ENCODE measurements at regions not wholly inside any gene's neighbourhood (a gene's known extent, or its start where the extent isn't known, plus 50 kb on each side); places are given as distances from the start of the nearest gene placed in this dataset.

DNA sequence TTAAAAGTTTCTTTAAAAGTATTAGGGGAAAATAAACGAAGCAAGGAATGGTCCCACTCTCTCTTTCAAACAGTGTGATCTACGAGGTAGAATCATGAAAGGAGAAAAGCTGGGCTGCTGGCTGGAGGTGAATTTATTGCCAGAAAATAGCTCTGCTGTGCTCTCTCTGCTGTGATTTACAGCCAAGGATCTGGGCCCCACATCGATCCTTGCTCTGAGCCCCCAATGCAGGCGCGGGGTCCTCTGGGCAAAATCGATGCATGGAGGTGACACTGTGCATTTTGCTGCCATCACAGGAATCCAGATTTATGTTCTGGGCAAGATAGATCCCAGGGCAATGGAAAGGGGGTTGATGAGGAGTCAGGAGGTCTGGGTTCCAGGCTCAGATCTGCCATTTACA, 91.0 kb upstream of the GPR26 start:
- Mint-ChIP-seq H3K9me3 (ENCODE audit: low read depth) (no peaks in the 10 kb centered on the region), H3K36me3 (ENCODE audit: insufficient read depth) (no peaks in the 10 kb centered on the region), H3K4me3 (ENCODE audit: low read depth) (no peak overlapping the region), H3K4me1 (ENCODE audit: low read depth) (no peaks in the 10 kb centered on the region), H3K27ac (no peak overlapping the region), H3K27me3 (peaks cover 67% of the 10 kb centered on the region)
- no peak for DNase-seq (ENCODE audit: low spot score, unreplicated experiment)
- no peak for TF ChIP-seq CTCF (IDR thresholded peaks at IDR 0.05; ENCODE audit: unreplicated experiment)

- TF ChIP-seq CTCF (IDR thresholded peaks at IDR 0.05; ENCODE audit: unreplicated experiment), result no peak
- H3K4me1 Mint-ChIP-seq (ENCODE audit: low read depth), result no peaks in the 10 kb centered on the region
- H3K4me3 Mint-ChIP-seq (ENCODE audit: low read depth), result no peak overlapping the region
- no peaks in the 10 kb centered on the region for H3K9me3 Mint-ChIP-seq (ENCODE audit: low read depth)
- peaks cover 74% of the 10 kb centered on the region for H3K27me3 Mint-ChIP-seq
- H3K36me3 Mint-ChIP-seq (ENCODE audit: insufficient read depth), result no peaks in the 10 kb centered on the region
- H3K27ac Mint-ChIP-seq, result no peak overlapping the region
- DNase-seq (ENCODE audit: low spot score, unreplicated experiment), result no peak
Observed at GRCh38 chr10:123576706-123577105, 89.4 kb upstream of the GPR26 start.

DNA sequence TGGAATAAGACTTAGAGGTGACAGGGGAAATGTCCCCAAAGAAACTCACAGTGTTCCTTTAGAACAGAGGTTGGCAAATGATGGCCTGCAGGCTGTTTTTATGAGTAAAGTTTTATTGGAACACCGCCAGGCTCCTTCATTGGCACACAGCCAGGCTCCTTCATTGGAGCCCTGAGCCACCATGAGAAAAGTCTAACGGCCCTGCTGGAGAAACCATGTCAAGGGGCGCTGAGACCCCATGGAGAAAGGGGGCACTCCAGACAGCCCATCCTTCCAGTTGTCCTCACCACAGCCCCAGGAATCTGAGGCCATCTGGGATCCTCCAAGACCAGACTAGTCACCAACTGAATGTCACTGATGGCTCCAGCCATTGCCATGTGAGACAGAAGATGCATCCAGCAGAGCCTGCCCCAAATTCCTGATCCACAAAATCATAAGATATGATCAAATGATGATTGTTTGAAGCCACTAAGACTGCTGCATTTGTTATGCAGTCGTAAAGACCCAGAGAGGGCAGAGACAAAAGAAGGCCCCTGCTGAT, 88.2 kb upstream of the GPR26 start:
- no peak overlapping the region for H3K27ac Mint-ChIP-seq
- no peaks in the 10 kb centered on the region for H3K36me3 Mint-ChIP-seq (ENCODE audit: insufficient read depth)
- H3K4me1 Mint-ChIP-seq (ENCODE audit: low read depth), result no peaks in the 10 kb centered on the region
- TF ChIP-seq CTCF (IDR thresholded peaks at IDR 0.05; ENCODE audit: unreplicated experiment), result no peak
- H3K27me3 Mint-ChIP-seq, result peaks cover 77% of the 10 kb centered on the region
- no peak overlapping the region for H3K4me3 Mint-ChIP-seq (ENCODE audit: low read depth)
- no peaks in the 10 kb centered on the region for H3K9me3 Mint-ChIP-seq (ENCODE audit: low read depth)
- no peak for DNase-seq (ENCODE audit: low spot score, unreplicated experiment)

GRCh38 chr10:123578721-123579120, 87.4 kb upstream of the GPR26 start:
- no peak overlapping the region for H3K27ac Mint-ChIP-seq
- no peaks in the 10 kb centered on the region for H3K36me3 Mint-ChIP-seq (ENCODE audit: insufficient read depth)
- H3K4me1 Mint-ChIP-seq (ENCODE audit: low read depth), result no peaks in the 10 kb centered on the region
- H3K4me3 Mint-ChIP-seq (ENCODE audit: low read depth), result no peak overlapping the region
- no peak for DNase-seq (ENCODE audit: low spot score, unreplicated experiment)
- H3K27me3 Mint-ChIP-seq, result peaks cover 78% of the 10 kb centered on the region
- no peak for TF ChIP-seq CTCF (IDR thresholded peaks at IDR 0.05; ENCODE audit: unreplicated experiment)
- no peaks in the 10 kb centered on the region for H3K9me3 Mint-ChIP-seq (ENCODE audit: low read depth)

- peaks cover 78% of the 10 kb centered on the region for H3K27me3 Mint-ChIP-seq
- H3K9me3 Mint-ChIP-seq (ENCODE audit: low read depth), result no peaks in the 10 kb centered on the region
- DNase-seq (ENCODE audit: low spot score, unreplicated experiment), result no peak
- no peak overlapping the region for H3K4me3 Mint-ChIP-seq (ENCODE audit: low read depth)
- H3K4me1 Mint-ChIP-seq (ENCODE audit: low read depth), result no peaks in the 10 kb centered on the region
- no peak overlapping the region for H3K27ac Mint-ChIP-seq
- no peaks in the 10 kb centered on the region for H3K36me3 Mint-ChIP-seq (ENCODE audit: insufficient read depth)
- TF ChIP-seq CTCF (IDR thresholded peaks at IDR 0.05; ENCODE audit: unreplicated experiment), result no peak
Observed at GRCh38 chr10:123579675-123580074, 86.5 kb upstream of the GPR26 start.

Measured in progenitor cell of endocrine pancreas (in vitro differentiated cells).